Nephron (organoid): ENCODE measurements at regions not wholly inside any gene's neighbourhood (a gene's known extent, or its start where the extent isn't known, plus 50 kb on each side); places are given as distances from the start of the nearest gene placed in this dataset.

Source experiments
- H3K27ac Mint-ChIP-seq, 3 experiments: 2 replicates each; pipeline ENCODE4 v1.8.0; 2020; ENCODE audit warnings: mixed read lengths in 3 of 3, mild to moderate bottlenecking in 2 of 3, moderate library complexity in 1 of 3
- H3K27me3 Mint-ChIP-seq: 2 replicates; pipeline ENCODE4 v1.8.0; 2021; ENCODE audit warnings: low read depth, mild to moderate bottlenecking, moderate library complexity, mixed read lengths
- H3K36me3 Mint-ChIP-seq: 2 replicates; pipeline ENCODE4 v1.8.0; 2020; ENCODE audit warnings: low read depth, mixed read lengths
- H3K4me1 Mint-ChIP-seq: 2 replicates; pipeline ENCODE4 v1.8.0; 2020; ENCODE audit warnings: mixed read lengths
- H3K4me3 Mint-ChIP-seq, 3 experiments: 2 replicates each; pipeline ENCODE4 v1.8.0; 2020; ENCODE audit warnings: mild to moderate bottlenecking in 3 of 3, mixed read lengths in 3 of 3, moderate library complexity in 2 of 3
- H3K9me3 Mint-ChIP-seq: 2 replicates; pipeline ENCODE4 v1.8.0; 2020; ENCODE audit warnings: mixed read lengths
- CTCF ChIP-seq, 3 experiments: fragments of 200-600 bp; sonication (generic); IDR thresholded peaks; one replicate each; pipeline ENCODE4 v1.5.0; 2021; ENCODE audit warnings: antibody characterized with exemption in 3 of 3; ENCODE audit not compliant: unreplicated experiment in 3 of 3

- Mint-ChIP-seq H3K4me1 (no peaks in the 10 kb centered on the region), H3K27me3 (no peaks in the 10 kb centered on the region), H3K27ac (no peak overlapping the region), H3K4me3 (no peak overlapping the region), H3K9me3 (peaks cover 9% of the 10 kb centered on the region), H3K36me3 (no peaks in the 10 kb centered on the region)
- TF ChIP-seq CTCF (IDR thresholded peaks at IDR 0.05; ENCODE audit: unreplicated experiment in 3 of 3) = no peak
Measured at GRCh38 chr11:109796253-109796652, 296.9 kb upstream of the ZC3H12C start.

GRCh38 chr11:109798521-109798920, 294.7 kb upstream of the ZC3H12C start:
- no peaks in the 10 kb centered on the region for H3K27me3 Mint-ChIP-seq
- H3K4me3 Mint-ChIP-seq = no peak overlapping the region
- no peaks in the 10 kb centered on the region for H3K4me1 Mint-ChIP-seq
- no peak for TF ChIP-seq CTCF (IDR thresholded peaks at IDR 0.05; ENCODE audit: unreplicated experiment in 3 of 3)
- peaks cover 9% of the 10 kb centered on the region for H3K9me3 Mint-ChIP-seq
- no peaks in the 10 kb centered on the region for H3K36me3 Mint-ChIP-seq
- H3K27ac Mint-ChIP-seq = no peak overlapping the region

- no peaks in the 10 kb centered on the region for H3K27me3 Mint-ChIP-seq
Measured at GRCh38 chr11:109799604-109800003, 293.6 kb upstream of the ZC3H12C start.

GRCh38 chr11:109804911-109805310, 288.3 kb upstream of the ZC3H12C start:
- TF ChIP-seq CTCF (IDR thresholded peaks at IDR 0.05; ENCODE audit: unreplicated experiment in 3 of 3) = no peak
- H3K27ac Mint-ChIP-seq = no peak overlapping the region

More at GRCh38 chr11:109799604-109800003, 293.6 kb upstream of the ZC3H12C start:
- TF ChIP-seq CTCF (IDR thresholded peaks at IDR 0.05; ENCODE audit: unreplicated experiment in 3 of 3) = no peak
- no peaks in the 10 kb centered on the region for H3K36me3 Mint-ChIP-seq
- peaks cover 12% of the 10 kb centered on the region for H3K9me3 Mint-ChIP-seq
- H3K4me1 Mint-ChIP-seq = no peaks in the 10 kb centered on the region
- no peak overlapping the region for H3K27ac Mint-ChIP-seq
- no peak overlapping the region for H3K4me3 Mint-ChIP-seq

GRCh38 chr11:109806205-109806604, 287.0 kb upstream of the ZC3H12C start:
- TF ChIP-seq CTCF (IDR thresholded peaks at IDR 0.05; ENCODE audit: unreplicated experiment in 3 of 3) = no peak
- no peak overlapping the region for H3K4me3 Mint-ChIP-seq
- H3K4me1 Mint-ChIP-seq = no peaks in the 10 kb centered on the region
- peaks cover 15% of the 10 kb centered on the region for H3K9me3 Mint-ChIP-seq
- no peaks in the 10 kb centered on the region for H3K36me3 Mint-ChIP-seq
- H3K27me3 Mint-ChIP-seq = no peaks in the 10 kb centered on the region
- no peak overlapping the region for H3K27ac Mint-ChIP-seq

More at GRCh38 chr11:109804911-109805310, 288.3 kb upstream of the ZC3H12C start:
- Mint-ChIP-seq H3K4me3 (no peak overlapping the region), H3K27me3 (no peaks in the 10 kb centered on the region), H3K36me3 (no peaks in the 10 kb centered on the region), H3K9me3 (peaks cover 15% of the 10 kb centered on the region), H3K4me1 (no peaks in the 10 kb centered on the region)

GRCh38 chr11:109808569-109808968, 284.6 kb upstream of the ZC3H12C start:
- Mint-ChIP-seq H3K36me3 (no peaks in the 10 kb centered on the region), H3K27ac (no peak overlapping the region), H3K27me3 (no peaks in the 10 kb centered on the region), H3K4me3 (no peak overlapping the region), H3K4me1 (no peaks in the 10 kb centered on the region), H3K9me3 (peaks cover 15% of the 10 kb centered on the region)
- TF ChIP-seq CTCF (IDR thresholded peaks at IDR 0.05; ENCODE audit: unreplicated experiment in 3 of 3) = no peak
